Esophagus squamous epithelium (tissue), 5 donors: ENCODE measurements at regions not wholly inside any gene's neighbourhood (a gene's known extent, or its start where the extent isn't known, plus 50 kb on each side); places are given as distances from the start of the nearest gene placed in this dataset.

Experiments
- DNase-seq: peaks from one replicate; lab custom pipeline; 2025; lab: John Stamatoyannopoulos, UW
- H3K27ac ChIP-seq, 4 donors: fragments of 200-600 bp; sonication (generic); one replicate each; pipeline ENCODE4 v1.5.1; 2016 to 2019; ENCODE audit warnings: mild to moderate bottlenecking in 1 of 4
- H3K27me3 ChIP-seq, 4 donors: fragments of 200-600 bp; sonication (generic); 1 replicate in 3 of 4; 2 replicates in 1 of 4; pipeline versions ENCODE4 v1.5.1 to v1.6.0; 2017 to 2021; ENCODE audit warnings: antibody characterized with exemption in 1 of 4
- H3K36me3 ChIP-seq, 3 donors: fragments of 200-600 bp; sonication (generic); one replicate each; pipeline ENCODE4 v1.5.1; 2016 to 2019
- H3K4me1 ChIP-seq, 3 donors: fragments of 200-600 bp; sonication (generic); one replicate each; pipeline ENCODE4 v1.5.1; 2017 to 2019
- H3K4me3 ChIP-seq, 4 donors: fragments of 200-600 bp; sonication (generic); 1 replicate in 3 of 4; 2 replicates in 1 of 4; pipeline ENCODE4 v1.5.1; 2016 to 2019; ENCODE audit warnings: mild to moderate bottlenecking in 2 of 4, moderate library complexity in 1 of 4
- H3K9me3 ChIP-seq, 3 donors: fragments of 200-600 bp; sonication (generic); one replicate each; pipeline ENCODE4 v1.5.1; 2016 to 2019
- POLR2A ChIP-seq, 4 donors: fragments of 450-650 bp; IDR thresholded peaks; one replicate each; pipeline ENCODE4 v1.6.1; 2017; ENCODE audit warnings: antibody characterized with exemption in 4 of 4, mild to moderate bottlenecking in 4 of 4, moderate library complexity in 3 of 4
- WGBS, 2 donors: methylation state at CpG; one replicate each; pipeline ENCODE4 v1.1.5; 2018; 5-methylcytosine and 5-hydroxymethylcytosine counted together
- intact Hi-C: fragments of 100-400 bp; cut with DNase I; formaldehyde crosslinking; loops from one replicate; pipeline ENCODE4 v1.15.0; 2022
- TF ChIP-seq, protein P1 (sequence below), 6 experiments: fragments of 450-650 bp in 4 of 6; fragments of 200-600 bp in 2 of 6; sonication (generic) in 2 of 6; IDR thresholded peaks; one replicate each; pipeline ENCODE4 v1.5.1; 2016 to 2019; ENCODE audit warnings: antibody characterized with exemption in 6 of 6, mild to moderate bottlenecking in 4 of 6, moderate library complexity in 4 of 6
- donor health status: DM: yes; HTN: yes; CAD: no.

DNA sequence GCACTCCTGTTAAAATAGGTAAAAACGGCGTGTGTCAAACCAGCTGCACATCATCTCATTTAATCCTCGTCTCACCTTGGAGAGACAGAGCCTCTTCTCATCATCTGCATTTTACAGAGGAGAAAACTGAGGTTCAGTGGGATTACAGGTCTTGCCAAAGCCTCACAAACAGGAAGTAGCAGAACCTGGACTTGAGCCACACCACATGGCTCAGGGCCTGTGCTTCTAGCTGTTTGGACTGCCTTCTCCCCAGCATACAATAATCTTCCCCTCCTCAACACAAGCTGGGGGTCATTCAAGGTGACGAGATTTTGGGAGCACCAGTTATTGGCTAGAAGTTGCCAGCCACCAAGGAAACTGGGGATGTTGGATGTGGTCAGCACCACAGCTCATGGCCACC is 167.9 kb upstream of the ZC3H12A start:
- intact Hi-C loops, result no loop called here
- no peak overlapping the region for H3K4me3 ChIP-seq
- H3K36me3 ChIP-seq, result no peaks in the 10 kb centered on the region
- H3K9me3 ChIP-seq, result no peaks in the 10 kb centered on the region
- H3K4me1 ChIP-seq, result no peaks in the 10 kb centered on the region
- H3K27ac ChIP-seq, result no peak overlapping the region
- WGBS, 2 donors, result 25 to 62% methylated on average over 2 to 4 of the region's 4 CpGs
- H3K27me3 ChIP-seq, result peaks cover 0 to 75% (median 0%) of the 10 kb centered on the region in 4 donors
- no peak for DNase-seq
- TF ChIP-seq, protein P1, sequence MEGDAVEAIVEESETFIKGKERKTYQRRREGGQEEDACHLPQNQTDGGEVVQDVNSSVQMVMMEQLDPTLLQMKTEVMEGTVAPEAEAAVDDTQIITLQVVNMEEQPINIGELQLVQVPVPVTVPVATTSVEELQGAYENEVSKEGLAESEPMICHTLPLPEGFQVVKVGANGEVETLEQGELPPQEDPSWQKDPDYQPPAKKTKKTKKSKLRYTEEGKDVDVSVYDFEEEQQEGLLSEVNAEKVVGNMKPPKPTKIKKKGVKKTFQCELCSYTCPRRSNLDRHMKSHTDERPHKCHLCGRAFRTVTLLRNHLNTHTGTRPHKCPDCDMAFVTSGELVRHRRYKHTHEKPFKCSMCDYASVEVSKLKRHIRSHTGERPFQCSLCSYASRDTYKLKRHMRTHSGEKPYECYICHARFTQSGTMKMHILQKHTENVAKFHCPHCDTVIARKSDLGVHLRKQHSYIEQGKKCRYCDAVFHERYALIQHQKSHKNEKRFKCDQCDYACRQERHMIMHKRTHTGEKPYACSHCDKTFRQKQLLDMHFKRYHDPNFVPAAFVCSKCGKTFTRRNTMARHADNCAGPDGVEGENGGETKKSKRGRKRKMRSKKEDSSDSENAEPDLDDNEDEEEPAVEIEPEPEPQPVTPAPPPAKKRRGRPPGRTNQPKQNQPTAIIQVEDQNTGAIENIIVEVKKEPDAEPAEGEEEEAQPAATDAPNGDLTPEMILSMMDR (IDR thresholded peaks at IDR 0.05), result no peak
- TF ChIP-seq POLR2A (IDR thresholded peaks at IDR 0.05), result no peak

DNA sequence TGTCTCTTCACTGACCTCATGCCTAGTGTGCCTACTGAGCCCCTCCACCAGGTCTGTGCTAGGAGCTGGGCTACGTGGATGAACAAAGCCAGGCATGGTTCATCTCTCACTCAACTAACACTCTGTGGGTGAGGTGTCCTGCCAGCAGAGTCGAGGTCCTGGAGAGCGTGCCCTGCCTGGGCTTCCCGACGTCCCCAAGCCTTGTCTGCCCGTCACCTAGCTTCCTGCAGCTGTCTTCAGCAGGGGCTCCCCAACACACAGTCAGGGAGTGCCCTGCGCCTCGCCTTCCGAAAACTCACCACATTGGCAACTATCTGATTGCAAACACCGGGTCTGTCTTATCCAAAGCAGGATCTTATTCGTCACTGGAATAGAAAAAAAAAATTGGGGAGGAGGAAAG is 167.5 kb upstream of the ZC3H12A start:
- no peak overlapping the region for H3K4me3 ChIP-seq
- no peak for TF ChIP-seq POLR2A (IDR thresholded peaks at IDR 0.05)
- TF ChIP-seq, protein P1 (IDR thresholded peaks at IDR 0.05), result no peak
- DNase-seq, result no peak
- no peaks in the 10 kb centered on the region for H3K9me3 ChIP-seq
- intact Hi-C loops, result no loop called here
- no peaks in the 10 kb centered on the region for H3K4me1 ChIP-seq
- no peaks in the 10 kb centered on the region for H3K36me3 ChIP-seq
- H3K27me3 ChIP-seq, result peaks cover 0 to 75% (median 0%) of the 10 kb centered on the region in 4 donors
- no peak overlapping the region for H3K27ac ChIP-seq
- 61 to 80% methylated on average over 1 to 7 of the region's 11 CpGs for WGBS, 2 donors

DNA sequence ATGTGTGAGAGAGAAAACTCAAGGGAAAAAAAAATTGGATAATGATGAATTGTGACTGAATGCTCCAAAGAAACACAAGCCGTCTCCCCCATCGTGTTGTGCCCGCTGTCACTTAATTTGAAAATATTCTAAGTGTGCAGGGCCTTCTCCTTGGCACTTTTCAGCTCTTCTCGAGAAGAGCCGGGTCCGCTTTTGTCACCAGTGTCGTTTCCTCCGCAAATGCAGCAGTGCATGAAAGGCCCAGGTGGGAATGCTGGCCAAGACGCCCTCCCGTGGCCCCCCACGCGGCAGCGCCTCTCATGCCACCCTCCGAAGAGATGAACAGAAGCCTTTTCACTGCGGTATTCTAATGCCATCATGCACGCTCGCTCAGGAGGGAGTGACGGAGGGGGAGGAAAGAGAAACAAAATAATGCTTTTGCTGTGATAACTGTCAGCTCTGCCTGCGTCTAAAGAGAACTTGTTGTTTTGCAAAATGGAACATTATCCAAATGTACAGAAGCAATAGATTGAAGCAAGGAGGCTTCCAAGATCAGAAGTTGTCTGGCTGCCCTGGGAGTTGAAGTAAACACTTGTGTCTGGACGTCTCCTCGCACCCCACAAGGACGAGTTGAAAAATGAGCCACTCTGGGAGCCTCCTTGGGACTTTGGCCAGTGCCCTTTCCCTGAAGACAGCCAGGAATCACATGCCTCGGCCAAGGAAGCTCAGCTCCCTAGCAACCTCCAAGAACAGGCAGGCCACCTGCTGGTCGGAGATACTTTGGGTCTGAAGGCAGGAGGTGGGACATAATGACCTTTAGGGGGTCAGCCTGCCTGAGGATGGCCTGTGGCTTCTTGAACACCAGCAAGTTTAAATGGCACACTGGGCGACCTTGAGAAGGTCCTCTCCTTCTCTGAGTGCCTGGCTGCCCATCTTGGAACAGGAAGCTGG is 166.1 kb upstream of the ZC3H12A start:
- no peak for DNase-seq
- Histone ChIP-seq H3K4me1 (no peaks in the 10 kb centered on the region), H3K27ac (no peak overlapping the region), H3K36me3 (no peaks in the 10 kb centered on the region), H3K4me3 (no peak overlapping the region), H3K27me3 (peaks cover 0 to 76% (median 0%) of the 10 kb centered on the region in 4 donors), H3K9me3 (no peaks in the 10 kb centered on the region)
- WGBS, 2 donors, result 59 to 72% methylated on average over 20 to 22 of the region's 25 CpGs
- TF ChIP-seq, protein P1 (IDR thresholded peaks at IDR 0.05), result no peak
- TF ChIP-seq POLR2A (IDR thresholded peaks at IDR 0.05), result no peak
- intact Hi-C loops, result no loop called here

DNA sequence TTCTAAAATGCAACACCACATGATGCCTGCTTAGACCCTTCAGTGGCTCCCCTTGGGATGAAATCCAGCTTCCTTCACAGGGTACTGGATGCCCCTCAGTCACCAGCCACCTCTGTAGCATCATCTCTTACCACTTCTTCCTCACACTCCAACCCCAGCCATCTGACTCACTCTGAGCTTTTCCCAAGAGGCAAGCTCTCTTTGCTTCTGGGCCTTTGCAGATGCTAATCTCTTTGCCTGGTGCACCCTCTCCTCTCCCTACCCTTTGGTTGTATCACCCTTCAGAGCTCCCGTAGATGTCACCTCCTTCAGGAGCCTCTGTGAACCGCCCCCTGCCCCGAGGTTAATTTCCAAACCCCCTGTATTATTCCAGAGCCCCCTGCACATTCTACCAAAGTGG is 164.8 kb upstream of the ZC3H12A start:
- Histone ChIP-seq H3K9me3 (no peaks in the 10 kb centered on the region), H3K4me3 (no peak overlapping the region), H3K4me1 (no peaks in the 10 kb centered on the region), H3K36me3 (no peaks in the 10 kb centered on the region), H3K27ac (no peak overlapping the region), H3K27me3 (peaks cover 0 to 81% (median 0%) of the 10 kb centered on the region in 4 donors)
- WGBS, 2 donors, result 65 to 94% methylated on average over 2 to 3 of the region's 3 CpGs
- TF ChIP-seq POLR2A (IDR thresholded peaks at IDR 0.05), result no peak
- TF ChIP-seq, protein P1 (IDR thresholded peaks at IDR 0.05), result no peak
- DNase-seq, result no peak
- intact Hi-C loops, result no loop called here

DNA sequence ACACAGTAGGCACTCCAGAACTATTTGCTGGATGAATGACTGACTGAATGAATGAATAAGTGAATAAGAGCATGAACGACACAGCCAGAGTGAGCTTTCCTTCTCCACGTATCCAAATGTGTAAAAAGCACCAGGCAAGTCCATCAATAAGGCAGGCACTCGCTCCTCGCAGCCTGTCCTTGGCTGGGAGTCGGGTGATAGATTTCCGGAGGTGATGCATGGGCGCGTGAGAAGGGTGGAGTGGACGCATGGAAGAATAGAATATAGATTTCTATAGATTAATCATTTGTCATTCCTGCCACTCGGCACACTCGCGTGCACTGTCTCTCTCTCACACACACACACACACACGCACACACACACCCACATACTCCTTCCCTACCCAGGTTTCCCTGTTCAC is 164.3 kb upstream of the ZC3H12A start:
- Histone ChIP-seq H3K27ac (no peak overlapping the region), H3K36me3 (no peaks in the 10 kb centered on the region), H3K9me3 (no peaks in the 10 kb centered on the region), H3K4me1 (no peaks in the 10 kb centered on the region), H3K4me3 (no peak overlapping the region), H3K27me3 (peaks cover 0 to 85% (median 0%) of the 10 kb centered on the region in 4 donors)
- TF ChIP-seq POLR2A (IDR thresholded peaks at IDR 0.05), result no peak
- TF ChIP-seq, protein P1 (IDR thresholded peaks at IDR 0.05), result no peak
- DNase-seq, result no peak
- intact Hi-C loops, result no loop called here
- WGBS, 2 donors, result 60 to 62% methylated on average over 13 of the region's 13 CpGs
